Endothelial cell of umbilical vein (primary cell): ENCODE measurements at regions not wholly inside any gene's neighbourhood (a gene's known extent, or its start where the extent isn't known, plus 50 kb on each side); places are given as distances from the start of the nearest gene placed in this dataset.

ENCODE experiments used
- BruUV-seq: library from RNA; stranded (reverse); fragments of 400-500 nt; replicated peaks from 2 replicates; lab custom pipeline; 2021; lab: Mats Ljungman, UMichigan
- CTCF ChIA-PET: fragments of 300-600, 350-600 bp; sonication (Branson Sonifier 250); formaldehyde crosslinking; loops from one replicate; lab custom pipeline; 2021; ENCODE audit warnings: antibody characterized with exemption, inconsistent platforms; lab: Charles Lee
- POLR2A ChIA-PET: fragments of 300-600, 350-600 bp; sonication (Branson Sonifier 250); formaldehyde crosslinking; loops from one replicate; lab custom pipeline; 2021; ENCODE audit warnings: antibody characterized with exemption, inconsistent platforms; lab: Charles Lee
- DNase-seq: peaks from one replicate; pipeline ENCODE4 v3.0.0-alpha.2; 2011; ENCODE audit warnings: low read depth, low spot score
- FAIRE-seq: peaks from 2 replicates; lab custom pipeline; 2011; peaks lifted over from hg19 to GRCh38; lab: Jason Lieb, UNC
- H2AFZ ChIP-seq: 2 replicates; pipeline ENCODE4 v1.6.0; 2012; ENCODE audit warnings: low read depth, low read length, control low read depth, inconsistent platforms
- H3K27ac ChIP-seq: 2 replicates; pipeline ENCODE4 v1.5.1; 2011; ENCODE audit warnings: low read depth, mild to moderate bottlenecking, control low read depth, low read length, moderate library complexity; ENCODE audit not compliant: insufficient read depth
- H3K27me3 ChIP-seq, 2 experiments: 2 replicates each; pipeline versions ENCODE4 v1.6.0 to v1.6.1; 2011; ENCODE audit warnings: low read length in 2 of 2, mixed read lengths in 1 of 2; ENCODE audit not compliant: control insufficient read depth in 2 of 2, insufficient read depth in 2 of 2
- H3K36me3 ChIP-seq, 2 experiments: 2 replicates in 1 of 2; 3 replicates in 1 of 2; pipeline ENCODE4 v1.5.1; 2011; ENCODE audit warnings: low read length in 2 of 2, mild to moderate bottlenecking in 1 of 2, moderate library complexity in 1 of 2; ENCODE audit not compliant: control insufficient read depth in 2 of 2, insufficient read depth in 2 of 2; ENCODE audit errors: extremely low read depth in 1 of 2
- H3K4me1 ChIP-seq: 3 replicates; pipeline ENCODE4 v1.5.1; 2011; ENCODE audit warnings: mild to moderate bottlenecking, low read length; ENCODE audit not compliant: control insufficient read depth, insufficient read depth; ENCODE audit errors: extremely low read depth
- H3K4me2 ChIP-seq: 2 replicates; pipeline ENCODE4 v1.6.1; 2011; ENCODE audit warnings: low read length, control low read depth, mixed read lengths; ENCODE audit not compliant: insufficient read depth
- H3K4me3 ChIP-seq, 3 experiments: fragments of 200-600 bp in 1 of 3; sonication (generic), shearing (Covaris generic) in 1 of 3; replicated peaks in 1 of 3; 2 replicates each; pipeline ENCODE4 v1.5.1; 2011 to 2016; ENCODE audit warnings: control low read depth in 3 of 3, low read length in 3 of 3, mild to moderate bottlenecking in 2 of 3, inconsistent platforms in 1 of 3, low read depth in 1 of 3, moderate library complexity in 1 of 3; ENCODE audit not compliant: insufficient read depth in 1 of 3
- H3K79me2 ChIP-seq: 2 replicates; pipeline ENCODE4 v1.6.0; 2012; ENCODE audit warnings: low read length, inconsistent platforms; ENCODE audit not compliant: control insufficient read depth, insufficient read depth
- H3K9ac ChIP-seq: replicated peaks from 2 replicates; pipeline ENCODE3; 2011; ENCODE audit warnings: low read length, control low read depth; ENCODE audit not compliant: insufficient read depth; ENCODE audit errors: extremely low read depth
- H3K9me1 ChIP-seq: replicated peaks from 3 replicates; pipeline ENCODE4 v1.6.0; 2011; ENCODE audit warnings: mild to moderate bottlenecking, low read length; ENCODE audit not compliant: control insufficient read depth, insufficient read depth; ENCODE audit errors: extremely low read depth
- H3K9me3 ChIP-seq: replicated peaks from 2 replicates; pipeline ENCODE4 v1.5.1; 2012; ENCODE audit warnings: low read length, inconsistent platforms; ENCODE audit not compliant: control insufficient read depth, insufficient read depth
- H4K20me1 ChIP-seq: replicated peaks from 2 replicates; pipeline ENCODE3; 2011; ENCODE audit warnings: mild to moderate bottlenecking, low read length; ENCODE audit not compliant: control insufficient read depth, insufficient read depth; ENCODE audit errors: extremely low read depth
- CTCF ChIP-seq, 2 donors: IDR thresholded peaks; 1 replicate in 1 of 2; 2 replicates in 1 of 2; pipeline ENCODE4 v1.5.1; 2011; ENCODE audit warnings: low read length in 2 of 2, mild to moderate bottlenecking in 2 of 2, moderate library complexity in 2 of 2, control low read depth in 1 of 2, inconsistent platforms in 1 of 2, low read depth in 1 of 2; ENCODE audit not compliant: insufficient read depth in 1 of 2; ENCODE audit errors: extremely low read depth in 1 of 2
- EZH2 ChIP-seq: IDR thresholded peaks from 2 replicates; pipeline ENCODE4 v1.6.1; 2012; ENCODE audit warnings: borderline replicate concordance, low read depth, mild to moderate bottlenecking, moderate library complexity, low read length, inconsistent platforms; ENCODE audit not compliant: severe bottlenecking
- FOS ChIP-seq: IDR thresholded peaks from 2 replicates; pipeline ENCODE4 v1.6.1; 2011; ENCODE audit warnings: mild to moderate bottlenecking, low read length, moderate library complexity, borderline replicate concordance; ENCODE audit not compliant: insufficient read depth
- GATA2 ChIP-seq: IDR thresholded peaks from 2 replicates; pipeline ENCODE4 v1.7.0; 2011; ENCODE audit warnings: low read depth, mild to moderate bottlenecking, moderate library complexity, mixed read lengths, low read length; ENCODE audit not compliant: insufficient read length, insufficient read depth
- JUN ChIP-seq: IDR thresholded peaks from 2 replicates; pipeline ENCODE4 v1.6.1; 2011; ENCODE audit warnings: borderline replicate concordance, low read depth; ENCODE audit not compliant: insufficient read length, insufficient read depth
- MAX ChIP-seq: IDR thresholded peaks from 2 replicates; pipeline ENCODE4 v1.6.1; 2011; ENCODE audit not compliant: insufficient read depth, insufficient read length
- MYC ChIP-seq: IDR thresholded peaks from one replicate; pipeline ENCODE4 v1.6.1; 2011; ENCODE audit warnings: mild to moderate bottlenecking, low read depth, low read length
- POLR2A ChIP-seq: IDR thresholded peaks from 2 replicates; pipeline ENCODE4 v1.6.1; 2012; ENCODE audit warnings: low read depth, mild to moderate bottlenecking, control low read depth, low read length
- POLR2AphosphoS5 ChIP-seq: IDR thresholded peaks from 2 replicates; pipeline ENCODE4 v1.6.1; 2012; ENCODE audit warnings: low read depth, mild to moderate bottlenecking, control low read depth, low read length, moderate library complexity; ENCODE audit not compliant: insufficient read depth
- dilution Hi-C: fragments of 300-500 bp; cut with MboI; formaldehyde crosslinking; loops from one replicate; pipeline ENCODE4 v1.15.0; 2019; ENCODE audit warnings: low sequenced_read_pairs; ENCODE audit not compliant: extremely low pct_ligation_motif_present
- intact Hi-C: fragments of 100-400 bp; cut with micrococcal nuclease; formaldehyde crosslinking; loops from one replicate; pipeline ENCODE4 v1.10.0; 2022

GRCh38 chr1:184908506-184908905 is 65.8 kb downstream of the NIBAN1 start:
- intact Hi-C loops = no loop called here
- FAIRE-seq = no peak

GRCh38 chr1:184907500-184907899 is 66.8 kb downstream of the NIBAN1 start:
- Histone ChIP-seq H3K9ac (no peak overlapping the region), H3K9me1 (no peaks in the 10 kb centered on the region), H3K4me2 (no peak overlapping the region), H3K27me3 (no peaks in the 10 kb centered on the region), H3K79me2 (no peaks in the 10 kb centered on the region), H2AFZ (no peak overlapping the region), H3K4me3 (no peak overlapping the region), H4K20me1 (no peaks in the 10 kb centered on the region), H3K36me3 (no peaks in the 10 kb centered on the region), H3K4me1 (no peaks in the 10 kb centered on the region), H3K9me3 (no peaks in the 10 kb centered on the region), H3K27ac (no peak overlapping the region)
- intact Hi-C loops (no loop called here), dilution Hi-C loops (no loop called here)
- no TSS peak for BruUV-seq
- FAIRE-seq = no peak
- POLR2A ChIA-PET = no interaction called here
- no peak for TF ChIP-seq EZH2
- no peak for TF ChIP-seq POLR2AphosphoS5
- TF ChIP-seq JUN = no peak
- no peak for TF ChIP-seq CTCF (IDR thresholded peaks at IDR 0.05; ENCODE audit: extremely low read depth in 1 of 2, insufficient read depth in 1 of 2, low read depth in 1 of 2, low read length in 2 of 2)
- TF ChIP-seq GATA2 = no peak
- no peak for TF ChIP-seq POLR2A
- no peak for TF ChIP-seq MAX
- TF ChIP-seq MYC = no peak
- TF ChIP-seq FOS = no peak
- CTCF ChIA-PET = no interaction called here
- DNase-seq = no peak

More at GRCh38 chr1:184908506-184908905, 65.8 kb downstream of the NIBAN1 start:
- POLR2A ChIA-PET = no interaction called here
- Histone ChIP-seq H3K9ac (no peak overlapping the region), H3K4me2 (no peak overlapping the region), H3K27ac (no peak overlapping the region), H3K9me3 (no peaks in the 10 kb centered on the region), H3K36me3 (no peaks in the 10 kb centered on the region), H3K9me1 (no peaks in the 10 kb centered on the region), H3K4me3 (no peak overlapping the region), H3K79me2 (no peaks in the 10 kb centered on the region), H4K20me1 (no peaks in the 10 kb centered on the region), H3K27me3 (no peaks in the 10 kb centered on the region), H3K4me1 (no peaks in the 10 kb centered on the region), H2AFZ (no peak overlapping the region)
- TF ChIP-seq POLR2AphosphoS5 (no peak), EZH2 (no peak), POLR2A (no peak), MAX (no peak), JUN (no peak), FOS (no peak), MYC (no peak)
- dilution Hi-C loops = no loop called here
- BruUV-seq = no TSS peak
- CTCF ChIA-PET = no interaction called here
- DNase-seq = no peak
